Neural crest cell (in vitro differentiated cells): ENCODE measurements at regions not wholly inside any gene's neighbourhood (a gene's known extent, or its start where the extent isn't known, plus 50 kb on each side); places are given as distances from the start of the nearest gene placed in this dataset.
"Not testable (repeated sequence)": the region's sequence is repeated elsewhere in the genome, so short reads cannot be mapped to it uniquely, and the experiment has no call there.

Experiments used
- DNase-seq: peaks from one replicate; pipeline ENCODE4 v3.0.0; 2021; ENCODE audit warnings: low read depth, mixed read lengths, low spot score
- H3K27ac Mint-ChIP-seq: one replicate; pipeline ENCODE4 v1.8.0; 2021; ENCODE audit warnings: mild to moderate bottlenecking, mixed read lengths; ENCODE audit not compliant: unreplicated experiment
- H3K27me3 Mint-ChIP-seq: 2 replicates; pipeline ENCODE4 v1.8.0; 2021; ENCODE audit warnings: low read depth, mild to moderate bottlenecking, mixed read lengths
- H3K36me3 Mint-ChIP-seq: 2 replicates; pipeline ENCODE4 v1.8.0; 2021; ENCODE audit warnings: low read depth, mild to moderate bottlenecking, mixed read lengths
- H3K4me1 Mint-ChIP-seq: 2 replicates; pipeline ENCODE4 v1.8.0; 2021; ENCODE audit warnings: mixed read lengths
- H3K4me3 Mint-ChIP-seq: one replicate; pipeline ENCODE4 v1.8.0; 2021; ENCODE audit warnings: mild to moderate bottlenecking, mixed read lengths
- H3K9me3 Mint-ChIP-seq: 2 replicates; pipeline ENCODE4 v1.8.0; 2021; ENCODE audit warnings: mixed read lengths
- CTCF ChIP-seq: fragments of 200-600 bp; sonication (generic); conservative IDR thresholded peaks from 2 replicates; pipeline ENCODE4 v1.5.0; 2021; ENCODE audit warnings: antibody characterized with exemption, mild to moderate bottlenecking

GRCh38 chr10:60595852-60596251, 182.4 kb upstream of the CDK1 start:
- H3K27me3 Mint-ChIP-seq, result no peaks in the 10 kb centered on the region

GRCh38 chr10:60594476-60595051, 183.7 kb upstream of the CDK1 start:
- DNase-seq, result no peak
- Mint-ChIP-seq H3K36me3 (no peaks in the 10 kb centered on the region), H3K4me3 (no peak overlapping the region), H3K27me3 (no peaks in the 10 kb centered on the region), H3K27ac (no peak overlapping the region), H3K9me3 (no peaks in the 10 kb centered on the region), H3K4me1 (peaks cover 6% of the 10 kb centered on the region)
- TF ChIP-seq CTCF, result peak; percentile 26

More at GRCh38 chr10:60595852-60596251, 182.4 kb upstream of the CDK1 start:
- H3K9me3 Mint-ChIP-seq, result no peaks in the 10 kb centered on the region
- TF ChIP-seq CTCF, result no peak
- H3K4me1 Mint-ChIP-seq, result peaks cover 6% of the 10 kb centered on the region
- no peak for DNase-seq
- no peaks in the 10 kb centered on the region for H3K36me3 Mint-ChIP-seq
- H3K4me3 Mint-ChIP-seq, result no peak overlapping the region
- H3K27ac Mint-ChIP-seq, result no peak overlapping the region

- no peaks in the 10 kb centered on the region for H3K36me3 Mint-ChIP-seq
- DNase-seq, result no peak
- no peak for TF ChIP-seq CTCF
- H3K9me3 Mint-ChIP-seq, result no peaks in the 10 kb centered on the region
- H3K4me1 Mint-ChIP-seq, result no peaks in the 10 kb centered on the region
- no peak overlapping the region for H3K27ac Mint-ChIP-seq
- H3K4me3 Mint-ChIP-seq, result no peak overlapping the region
- H3K27me3 Mint-ChIP-seq, result no peaks in the 10 kb centered on the region
Measured at GRCh38 chr10:60591119-60591518, 187.2 kb upstream of the CDK1 start.

DNA sequence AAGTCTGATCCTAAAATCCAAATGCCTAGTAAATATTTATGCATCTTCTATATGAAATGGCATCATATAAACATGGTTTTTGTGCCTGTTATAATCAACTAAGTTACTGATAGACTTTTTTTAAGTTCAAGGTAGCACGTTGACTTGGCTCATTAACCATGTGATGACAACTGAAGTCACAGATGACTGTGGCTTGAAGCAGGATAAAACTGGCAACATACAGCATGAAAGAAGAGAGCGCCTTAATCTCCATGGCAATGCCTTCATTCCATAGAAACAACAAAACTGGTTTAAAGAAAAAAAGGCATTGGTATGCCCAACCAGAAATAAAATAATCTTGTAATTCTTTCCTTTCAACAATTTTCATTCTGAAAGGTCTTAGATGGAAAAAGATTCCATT, 188.9 kb upstream of the CDK1 start:
- H3K36me3 Mint-ChIP-seq, result no peaks in the 10 kb centered on the region
- no peak for DNase-seq
- H3K9me3 Mint-ChIP-seq, result peaks cover 4% of the 10 kb centered on the region
- no peaks in the 10 kb centered on the region for H3K27me3 Mint-ChIP-seq
- no peak overlapping the region for H3K4me3 Mint-ChIP-seq
- H3K4me1 Mint-ChIP-seq, result no peaks in the 10 kb centered on the region
- TF ChIP-seq CTCF, result no peak
- H3K27ac Mint-ChIP-seq, result no peak overlapping the region

DNA sequence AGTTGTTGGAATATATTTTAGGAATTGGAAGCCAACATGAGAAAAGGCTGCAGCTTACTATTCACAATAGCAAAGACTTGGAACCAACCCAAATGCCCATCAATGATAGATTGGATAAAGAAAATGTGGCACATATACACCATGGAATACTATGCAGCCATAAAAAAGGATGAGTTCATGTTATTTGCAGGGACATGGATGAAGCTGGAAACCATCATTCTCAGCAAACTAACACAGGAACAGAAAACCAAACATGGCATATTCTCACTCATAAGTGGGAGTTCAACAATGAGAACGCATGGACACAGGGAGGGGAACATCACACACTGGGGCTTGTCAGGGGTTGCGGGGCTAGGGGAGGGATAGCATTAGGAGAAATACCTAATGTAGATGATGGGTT, 192.1 kb upstream of the ANK3 start:
- not testable (repeated sequence) for H3K36me3 Mint-ChIP-seq, DNase-seq, H3K9me3 Mint-ChIP-seq, H3K4me3 Mint-ChIP-seq, H3K27me3 Mint-ChIP-seq, H3K4me1 Mint-ChIP-seq, H3K27ac Mint-ChIP-seq

GRCh38 chr10:60578217-60578616, 188.5 kb upstream of the ANK3 start:
- peaks cover 4% of the 10 kb centered on the region for H3K4me1 Mint-ChIP-seq
- DNase-seq, result no peak
- no peaks in the 10 kb centered on the region for H3K9me3 Mint-ChIP-seq
- no peaks in the 10 kb centered on the region for H3K36me3 Mint-ChIP-seq
- H3K27ac Mint-ChIP-seq, result no peak overlapping the region
- TF ChIP-seq CTCF, result no peak
- H3K4me3 Mint-ChIP-seq, result no peak overlapping the region
- H3K27me3 Mint-ChIP-seq, result no peaks in the 10 kb centered on the region
